ENCODE measurements at regions not wholly inside any gene's neighbourhood (a gene's known extent, or its start where the extent isn't known, plus 50 kb on each side); places are given as distances from the start of the nearest gene placed in this dataset.
A peak's percentile ranks its signal among the peaks of the same experiment; 100 is the strongest.

- Histone ChIP-seq H3K36me3 (ENCODE audit: control insufficient read depth in 2 of 3, insufficient read depth in 3 of 3, low read length in 3 of 3) (no peaks in the 10 kb centered on the region), H3K9me3 (ENCODE audit: control insufficient read depth in 2 of 3, insufficient read depth in 1 of 3, low read length in 3 of 3) (no peaks in the 10 kb centered on the region), H3K9ac (ENCODE audit: low read length in 3 of 3) (peak overlapping the region in 1 of 3 donors; percentile 55), H3K4me1 (ENCODE audit: control insufficient read depth in 2 of 3, insufficient read depth in 2 of 3, low read depth in 1 of 3, low read length in 3 of 3) (peaks cover 0 to 15% (median 9%) of the 10 kb centered on the region in 3 donors), H3K4me3 (ENCODE audit: low read length in 3 of 3) (no peak overlapping the region), H3K27ac (ENCODE audit: low read depth in 2 of 2, low read length in 2 of 2) (peak overlapping the region; percentile 51 to 75), H3K27me3 (ENCODE audit: control insufficient read depth, insufficient read depth, low read length) (no peaks in the 10 kb centered on the region)
- intact Hi-C loops (cut with DNase I), result no loop called here
- FAIRE-seq, result no peak
- TF ChIP-seq, protein P1, sequence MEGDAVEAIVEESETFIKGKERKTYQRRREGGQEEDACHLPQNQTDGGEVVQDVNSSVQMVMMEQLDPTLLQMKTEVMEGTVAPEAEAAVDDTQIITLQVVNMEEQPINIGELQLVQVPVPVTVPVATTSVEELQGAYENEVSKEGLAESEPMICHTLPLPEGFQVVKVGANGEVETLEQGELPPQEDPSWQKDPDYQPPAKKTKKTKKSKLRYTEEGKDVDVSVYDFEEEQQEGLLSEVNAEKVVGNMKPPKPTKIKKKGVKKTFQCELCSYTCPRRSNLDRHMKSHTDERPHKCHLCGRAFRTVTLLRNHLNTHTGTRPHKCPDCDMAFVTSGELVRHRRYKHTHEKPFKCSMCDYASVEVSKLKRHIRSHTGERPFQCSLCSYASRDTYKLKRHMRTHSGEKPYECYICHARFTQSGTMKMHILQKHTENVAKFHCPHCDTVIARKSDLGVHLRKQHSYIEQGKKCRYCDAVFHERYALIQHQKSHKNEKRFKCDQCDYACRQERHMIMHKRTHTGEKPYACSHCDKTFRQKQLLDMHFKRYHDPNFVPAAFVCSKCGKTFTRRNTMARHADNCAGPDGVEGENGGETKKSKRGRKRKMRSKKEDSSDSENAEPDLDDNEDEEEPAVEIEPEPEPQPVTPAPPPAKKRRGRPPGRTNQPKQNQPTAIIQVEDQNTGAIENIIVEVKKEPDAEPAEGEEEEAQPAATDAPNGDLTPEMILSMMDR (IDR thresholded peaks at IDR 0.05; ENCODE audit: borderline replicate concordance, extremely low read depth, insufficient read depth), result no peak
- peak; percentile 71 to 85 (median 81) for DNase-seq
Measured at GRCh38 chr1:9441451-9442133, 97.7 kb upstream of the SLC25A33 start.

- FAIRE-seq, result no peak
Measured at GRCh38 chr1:9442278-9442846, 96.9 kb upstream of the SLC25A33 start.

DNA sequence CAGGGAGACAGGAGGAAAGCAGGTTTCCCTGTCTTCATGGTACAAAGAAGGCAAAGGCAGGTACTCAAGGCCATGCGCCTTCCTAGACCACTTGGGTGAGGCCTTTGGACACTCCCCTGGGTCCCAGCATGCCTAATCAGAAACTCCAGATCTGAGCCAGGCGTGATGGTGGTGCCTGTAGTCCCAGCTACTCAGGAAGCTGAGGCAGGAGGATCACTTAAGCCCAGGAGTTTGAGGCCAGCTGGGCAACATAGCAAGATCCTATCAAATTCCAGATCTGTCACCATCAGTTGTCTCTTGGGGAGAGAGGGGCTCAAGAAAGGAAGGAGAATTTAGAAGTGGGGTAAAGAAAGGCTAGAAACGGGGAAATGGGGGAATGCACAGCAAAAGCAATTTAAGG, 96.3 kb upstream of the SLC25A33 start:
- intact Hi-C loops (cut with DNase I), result no loop called here
- TF ChIP-seq, protein P1 (IDR thresholded peaks at IDR 0.05; ENCODE audit: borderline replicate concordance, extremely low read depth, insufficient read depth), result no peak
- Histone ChIP-seq H3K4me3 (ENCODE audit: low read length in 3 of 3) (no peak overlapping the region), H3K27ac (ENCODE audit: low read depth in 2 of 2, low read length in 2 of 2) (peak overlapping the region; percentile 60 to 84), H3K9me3 (ENCODE audit: control insufficient read depth in 2 of 3, insufficient read depth in 1 of 3, low read length in 3 of 3) (no peaks in the 10 kb centered on the region), H3K36me3 (ENCODE audit: control insufficient read depth in 2 of 3, insufficient read depth in 3 of 3, low read length in 3 of 3) (no peaks in the 10 kb centered on the region), H3K27me3 (ENCODE audit: control insufficient read depth, insufficient read depth, low read length) (no peaks in the 10 kb centered on the region), H3K4me1 (ENCODE audit: control insufficient read depth in 2 of 3, insufficient read depth in 2 of 3, low read depth in 1 of 3, low read length in 3 of 3) (peaks cover 0 to 15% (median 9%) of the 10 kb centered on the region in 3 donors), H3K9ac (ENCODE audit: low read length in 3 of 3) (no peak overlapping the region)
- no peak for DNase-seq
- FAIRE-seq, result no peak

More at GRCh38 chr1:9442278-9442846, 96.9 kb upstream of the SLC25A33 start:
- no peak overlapping the region for H3K9ac ChIP-seq (ENCODE audit: low read length in 3 of 3)
- no peaks in the 10 kb centered on the region for H3K9me3 ChIP-seq (ENCODE audit: control insufficient read depth in 2 of 3, insufficient read depth in 1 of 3, low read length in 3 of 3)
- no peaks in the 10 kb centered on the region for H3K27me3 ChIP-seq (ENCODE audit: control insufficient read depth, insufficient read depth, low read length)
- peaks cover 0 to 15% (median 9%) of the 10 kb centered on the region in 3 donors for H3K4me1 ChIP-seq (ENCODE audit: control insufficient read depth in 2 of 3, insufficient read depth in 2 of 3, low read depth in 1 of 3, low read length in 3 of 3)
- TF ChIP-seq, protein P1 (IDR thresholded peaks at IDR 0.05; ENCODE audit: borderline replicate concordance, extremely low read depth, insufficient read depth), result no peak
- H3K36me3 ChIP-seq (ENCODE audit: control insufficient read depth in 2 of 3, insufficient read depth in 3 of 3, low read length in 3 of 3), result no peaks in the 10 kb centered on the region
- peak in 1 of 5 donors; percentile 41 for DNase-seq
- peak overlapping the region; percentile 60 to 84 for H3K27ac ChIP-seq (ENCODE audit: low read depth in 2 of 2, low read length in 2 of 2)
- intact Hi-C loops (cut with DNase I), result no loop called here
- no peak overlapping the region for H3K4me3 ChIP-seq (ENCODE audit: low read length in 3 of 3)

All from kidney (tissue), 13 donors.